LNCaP clone FGC (cell line): ENCODE measurements at regions not wholly inside any gene's neighbourhood (a gene's known extent, or its start where the extent isn't known, plus 50 kb on each side); places are given as distances from the start of the nearest gene placed in this dataset.
A peak's percentile ranks its signal among the peaks of the same experiment; 100 is the strongest.

Experiments used
- DNase-seq: peaks from one replicate; pipeline ENCODE4 v3.0.0-alpha.2; 2011; ENCODE audit warnings: low read depth
- H3K4me3 ChIP-seq: 2 replicates; pipeline ENCODE4 v1.5.1; 2011; ENCODE audit warnings: mild to moderate bottlenecking, low read depth, low read length, control low read depth
- CTCF ChIP-seq: IDR thresholded peaks from 2 replicates; pipeline ENCODE4 v1.5.1; 2012; ENCODE audit warnings: mild to moderate bottlenecking; ENCODE audit not compliant: control insufficient read depth, insufficient read depth; ENCODE audit errors: extremely low read depth

- no peak overlapping the region for H3K4me3 ChIP-seq
- DNase-seq = no peak
- no peak for TF ChIP-seq CTCF
These were observed 649.2 kb downstream of the TUSC7 start for GRCh38 chr3:117358717-117359314.

GRCh38 chr3:117366574-117366973 is 657.0 kb downstream of the TUSC7 start:
- DNase-seq = no peak
- no peak overlapping the region for H3K4me3 ChIP-seq
- no peak for TF ChIP-seq CTCF

- no peak overlapping the region for H3K4me3 ChIP-seq
- no peak for TF ChIP-seq CTCF
- DNase-seq = no peak
These were observed 658.3 kb downstream of the TUSC7 start for GRCh38 chr3:117367861-117368260.

- TF ChIP-seq CTCF = no peak
- no peak for DNase-seq
- no peak overlapping the region for H3K4me3 ChIP-seq
These were observed 671.1 kb downstream of the TUSC7 start for GRCh38 chr3:117380631-117381030.

- no peak overlapping the region for H3K4me3 ChIP-seq
- DNase-seq = no peak
- TF ChIP-seq CTCF = no peak
These were observed 683.5 kb downstream of the TUSC7 start for GRCh38 chr3:117393119-117393518.

- no peak for TF ChIP-seq CTCF
- no peak overlapping the region for H3K4me3 ChIP-seq
- DNase-seq = peak; percentile 54
These were observed 688.7 kb downstream of the TUSC7 start for GRCh38 chr3:117398141-117398899.
